ENCODE measurements at regions not wholly inside any gene's neighbourhood (a gene's known extent, or its start where the extent isn't known, plus 50 kb on each side); places are given as distances from the start of the nearest gene placed in this dataset.

- TF ChIP-seq CTCF (IDR thresholded peaks at IDR 0.05) (no peak), POLR2A (IDR thresholded peaks at IDR 0.05) (no peak)
- no peaks in the 10 kb centered on the region for H3K4me1 ChIP-seq
- no peaks in the 10 kb centered on the region for H3K36me3 ChIP-seq
- 57% methylated on average over 3 of the region's 8 CpGs for WGBS (ENCODE audit: insufficient coverage, low coverage, low lambda C conversion rate, missing lambda C conversion rate)
- no peaks in the 10 kb centered on the region for H3K27me3 ChIP-seq
- intact Hi-C loops (cut with DNase I), result no loop called here
- no peak overlapping the region for H3K27ac ChIP-seq
- H3K4me3 ChIP-seq, result no peak overlapping the region
- DNase-seq, result no peak
- no peak for ATAC-seq
- H3K9me3 ChIP-seq, result no peaks in the 10 kb centered on the region
These were observed 157.2 kb downstream of the TMEM132E start for GRCh38 chr17:34736611-34737010.

- Histone ChIP-seq H3K4me1 (no peaks in the 10 kb centered on the region), H3K9me3 (no peaks in the 10 kb centered on the region), H3K36me3 (no peaks in the 10 kb centered on the region), H3K4me3 (no peak overlapping the region), H3K27ac (no peak overlapping the region), H3K27me3 (no peaks in the 10 kb centered on the region)
- DNase-seq, result no peak
- ATAC-seq, result no peak
- 38% methylated on average over 2 of the region's 5 CpGs for WGBS (ENCODE audit: insufficient coverage, low coverage, low lambda C conversion rate, missing lambda C conversion rate)
- TF ChIP-seq POLR2A (IDR thresholded peaks at IDR 0.05), result no peak
- TF ChIP-seq CTCF (IDR thresholded peaks at IDR 0.05), result no peak
- intact Hi-C loops (cut with DNase I), result no loop called here
These were observed 154.0 kb downstream of the TMEM132E start for GRCh38 chr17:34733333-34733732.

GRCh38 chr17:34730816-34731215 is 151.4 kb downstream of the TMEM132E start:
- peak in 1 of 3 donors; percentile 5 for DNase-seq
- Histone ChIP-seq H3K9me3 (no peaks in the 10 kb centered on the region), H3K27me3 (no peaks in the 10 kb centered on the region), H3K27ac (no peak overlapping the region), H3K4me3 (no peak overlapping the region), H3K4me1 (no peaks in the 10 kb centered on the region), H3K36me3 (no peaks in the 10 kb centered on the region)
- TF ChIP-seq POLR2A (IDR thresholded peaks at IDR 0.05), result no peak
- no peak for TF ChIP-seq CTCF (IDR thresholded peaks at IDR 0.05)
- intact Hi-C loops (cut with DNase I), result no loop called here
- WGBS (ENCODE audit: insufficient coverage, low coverage, low lambda C conversion rate, missing lambda C conversion rate), result no CpG with 5 or more reads among the region's 3 CpGs
- no peak for ATAC-seq

GRCh38 chr17:34728771-34729310 is 149.5 kb downstream of the TMEM132E start:
- WGBS (ENCODE audit: insufficient coverage, low coverage, low lambda C conversion rate, missing lambda C conversion rate), result 44% methylated on average over 4 of the region's 10 CpGs
- peak in 1 of 3 donors; percentile 11 for DNase-seq

GRCh38 chr17:34727601-34728000 is 148.2 kb downstream of the TMEM132E start:
- no peak for TF ChIP-seq POLR2A (IDR thresholded peaks at IDR 0.05)
- no peaks in the 10 kb centered on the region for H3K27me3 ChIP-seq
- DNase-seq (peak in 1 of 3 donors; percentile 9), ATAC-seq (no peak)
- no peaks in the 10 kb centered on the region for H3K9me3 ChIP-seq
- no peaks in the 10 kb centered on the region for H3K4me1 ChIP-seq
- intact Hi-C loops (cut with DNase I), result no loop called here
- no peak overlapping the region for H3K4me3 ChIP-seq
- no peaks in the 10 kb centered on the region for H3K36me3 ChIP-seq
- H3K27ac ChIP-seq, result no peak overlapping the region
- 39% methylated on average over 3 of the region's 6 CpGs for WGBS (ENCODE audit: insufficient coverage, low coverage, low lambda C conversion rate, missing lambda C conversion rate)

More at GRCh38 chr17:34728771-34729310, 149.5 kb downstream of the TMEM132E start:
- H3K4me3 ChIP-seq, result no peak overlapping the region
- no peaks in the 10 kb centered on the region for H3K4me1 ChIP-seq
- H3K36me3 ChIP-seq, result no peaks in the 10 kb centered on the region
- no peaks in the 10 kb centered on the region for H3K27me3 ChIP-seq
- no peak for TF ChIP-seq POLR2A (IDR thresholded peaks at IDR 0.05)
- intact Hi-C loops (cut with DNase I), result no loop called here
- H3K27ac ChIP-seq, result no peak overlapping the region
- H3K9me3 ChIP-seq, result no peaks in the 10 kb centered on the region
- ATAC-seq, result no peak

All from right lobe of liver (tissue), 6 donors.